Skin epidermis (tissue), 12 donors: ENCODE measurements at regions not wholly inside any gene's neighbourhood (a gene's known extent, or its start where the extent isn't known, plus 50 kb on each side); places are given as distances from the start of the nearest gene placed in this dataset.
"Not testable (repeated sequence)": the region's sequence is repeated elsewhere in the genome, so short reads cannot be mapped to it uniquely, and the experiment has no call there.

Experiments
- H3K27ac ChIP-seq, 21 experiments: fragments of 200-600 bp; sonication (generic) in 11 of 21; one replicate each; pipeline ENCODE4 v1.5.0; 2020; ENCODE audit warnings: mild to moderate bottlenecking in 3 of 21, inconsistent platforms in 2 of 21, moderate library complexity in 2 of 21
- H3K4me3 ChIP-seq, 7 experiments: fragments of 200-600 bp; sonication (generic) in 2 of 7; one replicate each; pipeline ENCODE4 v1.5.0; 2020; ENCODE audit warnings: inconsistent platforms in 2 of 7, mild to moderate bottlenecking in 2 of 7, moderate library complexity in 1 of 7

GRCh38 chr7:114086914-114087652, 168.3 kb upstream of the PPP1R3A start:
- peak overlapping the region; percentile 41 to 67 (median 52) for H3K4me3 ChIP-seq
- H3K27ac ChIP-seq, result peak overlapping the region in 17 of 21 experiments; percentile 5 to 90 (median 77)

- Histone ChIP-seq H3K4me3 (peak overlapping the region; percentile 41 to 67 (median 52)), H3K27ac (peak overlapping the region in 20 of 21 experiments; percentile 5 to 90 (median 76))
Measured at GRCh38 chr7:114086537-114086913, 167.7 kb upstream of the PPP1R3A start.

- H3K4me3 ChIP-seq, result peak overlapping the region; percentile 41 to 67 (median 52)
- peak overlapping the region in 20 of 21 experiments; percentile 17 to 90 (median 78) for H3K27ac ChIP-seq
Measured at GRCh38 chr7:114085592-114086501, 167.0 kb upstream of the PPP1R3A start.

DNA sequence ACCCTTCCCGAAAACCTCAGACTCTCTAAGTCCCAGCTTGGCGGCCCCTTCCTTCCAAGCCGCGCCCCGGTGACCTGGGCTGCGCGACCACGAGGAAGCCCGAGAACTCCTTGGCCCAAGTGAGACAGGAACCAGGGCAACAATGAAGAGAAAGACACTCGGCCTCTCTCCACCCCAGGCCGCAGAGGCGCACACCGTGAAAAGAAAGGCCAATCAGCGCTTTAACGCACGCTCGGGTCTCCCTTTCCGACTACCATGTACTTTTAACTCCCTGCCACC, 166.4 kb upstream of the PPP1R3A start:
- Histone ChIP-seq H3K27ac (peak overlapping the region in 19 of 21 experiments; percentile 2 to 90 (median 75)), H3K4me3 (peak overlapping the region; percentile 41 to 67 (median 52))

DNA sequence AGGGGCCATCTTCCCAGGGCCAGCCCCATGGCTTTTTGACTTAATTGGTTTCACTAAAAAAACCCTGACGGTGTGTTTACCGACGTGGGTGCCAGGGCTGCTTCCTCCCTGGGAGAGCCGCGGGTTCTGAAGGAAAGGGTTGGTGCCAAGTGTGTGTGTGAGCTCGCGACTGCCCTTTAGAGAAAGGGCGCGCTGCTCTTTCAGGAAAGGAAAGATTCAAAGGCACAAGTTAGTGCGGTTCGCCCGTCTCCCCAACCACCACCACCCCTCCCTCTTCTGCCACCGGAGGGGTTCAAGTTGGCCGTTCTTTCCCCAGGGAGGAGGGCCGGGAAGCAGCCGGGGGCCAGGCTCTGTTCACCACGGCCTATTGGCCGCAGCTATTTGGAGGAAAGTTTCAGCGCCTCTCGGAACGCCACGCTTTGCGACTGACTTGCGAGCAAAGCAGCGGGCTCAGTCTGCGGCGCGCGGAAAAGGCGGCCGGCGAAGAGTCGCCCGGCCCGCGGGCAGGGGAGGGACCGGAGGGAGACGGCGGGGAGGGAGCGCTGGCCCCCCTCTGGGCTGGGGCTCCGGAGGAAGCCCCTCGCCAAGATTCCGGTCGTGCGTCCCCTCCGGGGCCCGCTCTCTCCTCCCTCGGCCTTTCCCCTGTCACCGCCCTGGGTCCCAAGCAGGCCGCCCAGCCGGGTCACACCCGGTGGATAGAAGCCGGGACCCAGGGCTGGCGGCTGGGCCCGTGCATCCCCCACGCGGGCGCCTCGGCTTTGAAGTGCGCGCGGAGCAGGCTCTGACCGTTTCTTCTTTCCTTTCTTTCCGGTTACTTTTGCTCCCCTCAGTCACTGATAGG, 165.9 kb upstream of the PPP1R3A start:
- peak overlapping the region in 19 of 21 experiments; percentile 2 to 90 (median 75) for H3K27ac ChIP-seq
- peak overlapping the region; percentile 41 to 67 (median 52) for H3K4me3 ChIP-seq

- peak overlapping the region in 5 of 7 experiments; percentile 41 to 67 (median 52) for H3K4me3 ChIP-seq
- H3K27ac ChIP-seq, result peak overlapping the region in 13 of 21 experiments; percentile 18 to 90 (median 82)
Measured at GRCh38 chr7:114084002-114084471, 165.2 kb upstream of the PPP1R3A start.

DNA sequence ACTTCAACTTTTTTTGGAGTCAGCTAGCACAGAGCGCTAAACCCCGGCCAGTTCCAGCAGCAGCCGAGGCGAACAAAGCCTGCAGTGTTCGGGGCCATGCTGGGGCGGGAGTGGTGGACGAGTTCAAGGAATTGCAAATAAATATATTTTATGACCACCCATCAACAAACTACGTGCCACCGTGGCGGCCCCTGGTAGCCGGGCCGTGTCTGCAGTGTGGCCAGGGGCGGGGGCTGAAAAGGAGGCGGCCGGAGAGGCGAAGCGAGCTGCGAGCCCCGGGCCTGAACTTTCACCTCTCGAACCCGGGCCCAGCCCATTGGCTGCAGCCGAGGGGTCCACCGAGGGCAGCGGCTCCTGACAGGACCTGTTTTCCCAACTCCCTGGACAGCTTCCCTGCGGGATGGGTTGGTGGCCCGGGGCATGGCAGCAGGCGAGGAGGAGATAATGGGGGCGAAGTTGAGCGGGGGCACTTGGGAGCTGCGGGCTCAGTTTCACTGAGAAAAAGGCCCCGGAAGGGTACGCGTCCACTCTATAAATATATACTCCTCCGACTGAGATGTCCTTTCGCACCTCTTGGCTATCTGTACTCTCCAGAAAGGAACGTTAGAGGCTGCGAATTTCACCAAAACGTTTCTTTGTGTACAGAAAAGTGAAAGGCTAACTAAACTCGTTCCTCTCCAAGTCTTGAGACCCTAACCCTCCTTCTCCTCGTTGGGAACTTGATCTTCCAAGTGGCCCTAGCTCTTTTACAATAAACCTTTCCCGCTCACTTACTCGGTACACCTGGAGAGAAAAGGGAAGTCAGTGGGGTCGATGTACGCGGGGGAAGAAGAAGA, 164.6 kb upstream of the PPP1R3A start:
- peak overlapping the region in 1 of 7 experiments; percentile 18 for H3K4me3 ChIP-seq
- H3K27ac ChIP-seq, result no peak overlapping the region

DNA sequence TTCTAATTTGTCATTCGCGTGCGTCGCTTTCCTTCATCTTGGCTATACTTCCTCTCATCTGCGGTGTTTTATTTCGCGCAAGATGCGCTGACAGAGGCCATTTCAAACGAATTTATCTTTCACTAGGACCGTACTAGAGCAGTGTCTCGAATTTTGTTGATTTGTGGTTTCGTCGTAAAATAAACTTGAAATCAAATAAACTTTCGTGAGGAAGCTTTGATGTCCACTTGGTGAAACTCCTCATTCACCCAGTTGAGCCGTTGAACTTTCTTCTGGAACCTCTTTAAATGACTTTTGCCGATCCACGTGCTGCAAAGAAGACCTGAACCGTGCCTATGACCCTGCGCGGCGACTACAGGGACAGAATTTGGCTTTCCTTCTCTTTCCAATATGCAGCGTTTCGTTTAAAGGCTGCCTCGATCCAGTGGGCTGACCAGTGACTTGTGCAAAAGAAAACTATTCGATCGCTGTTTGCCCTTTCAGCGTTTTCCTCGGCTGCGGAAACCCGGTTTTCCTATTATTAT, 163.9 kb upstream of the PPP1R3A start:
- Histone ChIP-seq H3K27ac (peak overlapping the region in 1 of 21 experiments; percentile 31), H3K4me3 (peak overlapping the region in 1 of 7 experiments; percentile 18)

DNA sequence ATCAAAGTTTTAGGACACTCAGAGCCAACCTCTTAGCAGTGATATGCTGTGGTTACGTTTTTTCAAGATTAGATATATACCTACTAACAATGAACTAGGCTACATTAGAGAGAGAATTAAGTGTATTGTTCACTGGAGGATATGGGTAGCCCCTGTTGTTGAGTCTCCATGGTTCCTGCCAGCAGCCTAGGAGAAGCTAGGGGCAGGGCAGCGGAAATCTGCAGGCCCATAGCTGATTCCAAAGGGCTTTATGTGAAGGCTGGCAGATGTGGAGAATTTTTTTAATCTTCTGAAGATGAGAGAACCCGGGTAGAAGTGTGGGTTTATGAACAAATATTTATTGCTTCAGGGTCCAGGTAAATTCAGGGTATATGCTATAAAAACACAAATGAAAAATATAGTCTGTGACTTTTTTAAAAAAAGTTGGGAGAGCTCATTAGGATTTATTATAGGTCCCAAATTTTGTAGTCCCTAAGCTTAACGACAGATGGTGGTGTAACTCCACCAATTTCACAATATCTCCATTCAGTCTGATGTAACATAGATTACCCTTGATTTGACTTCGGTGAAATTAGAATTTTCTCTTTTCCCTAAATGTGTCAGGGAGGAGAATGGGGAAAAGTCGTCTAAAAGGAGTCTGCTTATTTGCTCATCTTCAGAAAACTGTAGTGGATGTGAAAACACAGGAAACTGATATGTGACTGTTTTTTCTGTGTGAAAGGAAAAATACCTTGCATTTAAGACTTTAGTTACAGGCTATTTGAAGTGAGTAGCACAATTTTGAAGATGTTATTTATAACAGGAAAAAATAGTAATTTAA, 163.0 kb upstream of the PPP1R3A start:
- Histone ChIP-seq H3K27ac (no peak overlapping the region), H3K4me3 (no peak overlapping the region)

GRCh38 chr7:114077158-114077524, 158.3 kb upstream of the PPP1R3A start:
- H3K4me3 ChIP-seq, H3K27ac ChIP-seq: not testable (repeated sequence)

DNA sequence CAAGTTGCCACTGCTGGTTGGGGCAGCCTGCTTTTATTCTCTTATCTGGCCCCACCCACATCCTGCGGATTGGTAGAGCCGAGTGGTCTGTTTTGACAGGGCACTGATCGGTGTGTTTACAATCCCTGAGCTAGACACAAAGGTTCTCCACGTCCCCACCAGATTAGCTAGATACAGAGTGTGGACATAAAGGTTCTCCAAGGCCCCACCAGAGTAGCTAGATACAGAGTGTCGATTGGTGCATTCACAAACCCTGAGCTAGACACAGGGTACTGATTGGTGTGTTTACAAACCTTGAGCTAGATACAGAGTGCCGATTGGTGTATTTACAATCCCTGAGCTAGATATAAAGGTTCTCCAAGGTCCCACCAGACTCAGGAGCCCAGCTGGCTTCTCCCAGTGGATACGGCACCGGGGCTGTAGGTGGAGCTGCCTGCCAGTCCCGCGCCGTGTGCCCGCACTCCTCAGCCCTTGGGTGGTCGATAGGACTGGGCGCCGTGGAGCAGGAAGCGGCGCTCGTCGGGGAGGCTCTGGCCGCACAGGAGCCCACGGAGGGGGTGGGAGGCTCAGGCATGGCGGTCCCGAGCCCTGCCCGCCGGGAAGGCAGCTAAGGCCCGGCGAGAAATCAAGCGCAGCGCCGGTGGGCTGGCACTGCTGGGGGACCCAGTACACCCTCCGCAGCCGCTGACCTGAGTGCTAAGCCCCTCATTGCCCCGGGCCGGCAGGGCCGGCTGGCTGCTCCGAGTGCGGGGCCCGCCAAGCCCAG, 157.8 kb upstream of the PPP1R3A start:
- not testable (repeated sequence) for H3K27ac ChIP-seq, H3K4me3 ChIP-seq

GRCh38 chr7:114073701-114074100, 154.9 kb upstream of the PPP1R3A start:
- no peak overlapping the region for H3K27ac ChIP-seq
- H3K4me3 ChIP-seq, result no peak overlapping the region

- Histone ChIP-seq H3K27ac (no peak overlapping the region), H3K4me3 (no peak overlapping the region)
Measured at GRCh38 chr7:114070246-114070645, 151.4 kb upstream of the PPP1R3A start.

GRCh38 chr7:114062810-114063209, 144.0 kb upstream of the PPP1R3A start:
- Histone ChIP-seq H3K27ac (no peak overlapping the region), H3K4me3 (no peak overlapping the region)

DNA sequence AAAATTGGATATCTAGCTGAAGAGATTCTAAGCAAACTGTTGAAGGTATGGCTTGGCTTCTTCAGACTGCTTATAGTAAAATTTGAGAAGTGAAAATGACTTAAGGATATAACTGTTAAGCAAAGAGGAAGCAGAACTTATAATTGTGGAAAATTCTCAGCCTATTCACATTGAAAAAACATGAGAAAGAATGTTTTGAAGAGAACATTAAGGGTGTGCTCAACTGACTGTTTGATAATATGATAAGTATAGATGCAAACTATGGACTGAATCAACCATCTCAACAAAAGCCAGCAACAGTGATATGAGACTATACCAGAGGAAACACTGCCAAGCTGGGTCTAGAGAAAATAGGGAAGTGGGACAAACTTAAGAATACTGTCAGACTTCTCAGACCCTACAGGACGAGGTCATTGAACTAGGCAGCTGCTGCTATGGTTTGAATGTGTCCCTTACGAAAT, 133.1 kb upstream of the PPP1R3A start:
- no peak overlapping the region for H3K27ac ChIP-seq

GRCh38 chr7:114050571-114050970, 131.8 kb upstream of the PPP1R3A start:
- H3K27ac ChIP-seq, result no peak overlapping the region
- no peak overlapping the region for H3K4me3 ChIP-seq

More for the DNA sequence above, 133.1 kb upstream of the PPP1R3A start:
- no peak overlapping the region for H3K4me3 ChIP-seq
